ENCODE measurements at regions not wholly inside any gene's neighbourhood (a gene's known extent, or its start where the extent isn't known, plus 50 kb on each side); places are given as distances from the start of the nearest gene placed in this dataset.

DNA sequence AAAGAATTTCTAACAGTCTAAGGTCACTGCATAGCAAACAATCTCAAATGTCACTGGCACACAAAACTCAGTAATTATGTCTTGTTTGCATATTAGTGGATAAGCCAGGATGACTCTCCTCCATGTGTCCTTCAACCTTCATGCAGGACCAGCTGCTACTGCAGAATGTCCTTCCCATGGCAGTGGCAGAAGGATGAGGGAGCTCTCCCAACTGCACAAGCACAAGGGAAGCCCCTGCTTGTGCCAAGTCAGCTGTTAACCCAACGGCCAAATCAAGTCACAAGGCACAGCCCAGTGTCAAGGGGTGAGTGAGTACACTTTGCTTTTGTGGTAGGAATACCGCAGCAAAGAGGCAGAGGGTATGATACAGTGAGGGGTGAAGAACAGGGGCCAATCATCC is 59.3 kb upstream of the VWC2 start:
- no peak overlapping the region for H3K4me3 ChIP-seq
- H3K4me1 ChIP-seq: no peaks in the 10 kb centered on the region
- no peak for DNase-seq
- no peaks in the 10 kb centered on the region for H3K9me3 ChIP-seq
- no peak overlapping the region for H3K27ac ChIP-seq
- no peaks in the 10 kb centered on the region for H3K27me3 ChIP-seq
- TF ChIP-seq POLR2A (IDR thresholded peaks at IDR 0.05): no peak
- TF ChIP-seq, protein P1, sequence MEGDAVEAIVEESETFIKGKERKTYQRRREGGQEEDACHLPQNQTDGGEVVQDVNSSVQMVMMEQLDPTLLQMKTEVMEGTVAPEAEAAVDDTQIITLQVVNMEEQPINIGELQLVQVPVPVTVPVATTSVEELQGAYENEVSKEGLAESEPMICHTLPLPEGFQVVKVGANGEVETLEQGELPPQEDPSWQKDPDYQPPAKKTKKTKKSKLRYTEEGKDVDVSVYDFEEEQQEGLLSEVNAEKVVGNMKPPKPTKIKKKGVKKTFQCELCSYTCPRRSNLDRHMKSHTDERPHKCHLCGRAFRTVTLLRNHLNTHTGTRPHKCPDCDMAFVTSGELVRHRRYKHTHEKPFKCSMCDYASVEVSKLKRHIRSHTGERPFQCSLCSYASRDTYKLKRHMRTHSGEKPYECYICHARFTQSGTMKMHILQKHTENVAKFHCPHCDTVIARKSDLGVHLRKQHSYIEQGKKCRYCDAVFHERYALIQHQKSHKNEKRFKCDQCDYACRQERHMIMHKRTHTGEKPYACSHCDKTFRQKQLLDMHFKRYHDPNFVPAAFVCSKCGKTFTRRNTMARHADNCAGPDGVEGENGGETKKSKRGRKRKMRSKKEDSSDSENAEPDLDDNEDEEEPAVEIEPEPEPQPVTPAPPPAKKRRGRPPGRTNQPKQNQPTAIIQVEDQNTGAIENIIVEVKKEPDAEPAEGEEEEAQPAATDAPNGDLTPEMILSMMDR (IDR thresholded peaks at IDR 0.05): no peak
- H3K36me3 ChIP-seq: no peaks in the 10 kb centered on the region

DNA sequence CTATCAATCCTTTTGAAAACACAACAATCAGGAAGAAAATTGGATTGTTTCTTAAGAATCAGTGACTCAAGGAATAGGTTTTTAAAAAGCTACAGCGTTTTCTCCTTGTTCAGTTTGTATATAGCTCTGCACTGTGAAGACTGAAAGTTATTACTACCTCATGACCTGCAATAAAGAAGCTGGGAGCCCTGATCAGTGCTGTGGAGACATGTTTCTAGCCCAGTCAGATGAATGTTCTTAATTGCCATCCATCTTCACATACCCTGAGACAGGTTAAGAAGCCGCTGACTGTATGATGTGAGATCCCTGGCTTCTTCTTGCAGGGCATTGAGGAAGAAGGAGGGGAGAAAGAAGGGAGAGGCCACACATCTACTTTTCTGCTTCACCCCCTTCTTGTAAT is 58.0 kb upstream of the VWC2 start:
- no peak overlapping the region for H3K4me3 ChIP-seq
- no peaks in the 10 kb centered on the region for H3K36me3 ChIP-seq
- no peaks in the 10 kb centered on the region for H3K9me3 ChIP-seq
- H3K27me3 ChIP-seq: no peaks in the 10 kb centered on the region
- H3K27ac ChIP-seq: no peak overlapping the region
- TF ChIP-seq POLR2A (IDR thresholded peaks at IDR 0.05): no peak
- TF ChIP-seq, protein P1 (IDR thresholded peaks at IDR 0.05): no peak
- DNase-seq: no peak
- no peaks in the 10 kb centered on the region for H3K4me1 ChIP-seq

DNA sequence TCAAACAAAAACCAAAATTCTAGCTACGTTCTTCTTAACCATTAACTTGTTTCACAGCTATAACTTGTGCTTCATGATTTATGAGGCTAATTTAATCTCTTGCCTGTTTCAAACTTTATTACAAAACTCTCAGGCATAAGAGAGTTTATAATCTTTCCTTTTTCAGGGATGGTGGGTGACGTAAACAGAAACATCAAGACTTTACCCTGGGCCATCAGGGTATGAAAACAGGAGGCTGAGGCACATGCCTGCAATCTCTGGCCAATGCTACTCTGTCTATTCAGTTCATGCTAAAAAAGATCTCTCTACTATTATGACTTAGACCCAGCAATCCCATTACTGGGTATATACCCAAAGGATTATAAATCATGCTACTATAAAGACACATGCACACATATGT is 55.9 kb upstream of the VWC2 start:
- H3K27me3 ChIP-seq: no peaks in the 10 kb centered on the region
- H3K27ac ChIP-seq: no peak overlapping the region
- H3K9me3 ChIP-seq: no peaks in the 10 kb centered on the region
- no peaks in the 10 kb centered on the region for H3K36me3 ChIP-seq
- DNase-seq: no peak
- TF ChIP-seq POLR2A (IDR thresholded peaks at IDR 0.05): no peak
- TF ChIP-seq, protein P1 (IDR thresholded peaks at IDR 0.05): no peak
- no peaks in the 10 kb centered on the region for H3K4me1 ChIP-seq
- no peak overlapping the region for H3K4me3 ChIP-seq

DNA sequence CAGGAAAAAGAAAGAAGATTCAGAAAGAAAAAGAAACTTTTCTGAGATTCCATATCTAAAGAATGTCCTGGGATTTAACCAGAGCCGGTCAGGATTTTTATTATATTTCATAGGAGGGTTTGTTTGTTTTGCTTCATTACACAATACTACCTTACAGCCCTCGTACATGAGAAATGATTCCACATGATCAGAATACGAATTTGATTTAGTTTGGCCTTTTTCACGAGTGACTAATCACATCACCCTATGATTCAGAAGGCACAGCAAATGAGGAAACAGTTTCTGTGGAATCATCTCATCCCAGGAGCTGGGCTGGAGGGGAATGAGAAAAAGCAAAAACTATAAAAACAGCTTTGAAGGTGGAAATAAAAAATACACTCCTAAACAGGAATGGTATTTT is 54.7 kb upstream of the VWC2 start:
- no peaks in the 10 kb centered on the region for H3K9me3 ChIP-seq
- no peaks in the 10 kb centered on the region for H3K36me3 ChIP-seq
- no peak for DNase-seq
- H3K4me1 ChIP-seq: no peaks in the 10 kb centered on the region
- no peak for TF ChIP-seq POLR2A (IDR thresholded peaks at IDR 0.05)
- TF ChIP-seq, protein P1 (IDR thresholded peaks at IDR 0.05): no peak
- no peak overlapping the region for H3K4me3 ChIP-seq
- H3K27me3 ChIP-seq: no peaks in the 10 kb centered on the region
- no peak overlapping the region for H3K27ac ChIP-seq

DNA sequence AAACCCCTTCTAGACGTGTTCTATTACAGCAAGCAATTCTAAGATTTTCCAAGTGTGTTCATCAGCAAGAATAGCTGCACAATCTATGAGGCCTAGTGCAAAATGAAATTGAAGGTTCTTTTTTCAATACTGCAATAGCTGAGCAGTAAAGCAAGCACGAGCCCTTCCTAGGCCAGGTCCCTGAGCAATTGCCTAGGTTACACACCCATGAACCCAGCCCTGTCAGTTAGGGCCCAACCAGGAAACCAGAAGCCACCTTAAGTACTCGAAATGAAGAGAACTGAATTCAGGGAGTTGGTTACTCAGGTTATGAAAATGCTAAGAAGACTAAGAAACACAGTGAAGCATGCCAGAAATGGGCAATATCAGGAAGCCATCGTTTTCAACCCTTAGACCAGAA is 52.0 kb upstream of the VWC2 start:
- no peak for DNase-seq
- no peak overlapping the region for H3K27ac ChIP-seq
- H3K36me3 ChIP-seq: no peaks in the 10 kb centered on the region
- H3K4me1 ChIP-seq: no peaks in the 10 kb centered on the region
- H3K4me3 ChIP-seq: no peak overlapping the region
- H3K9me3 ChIP-seq: no peaks in the 10 kb centered on the region
- no peaks in the 10 kb centered on the region for H3K27me3 ChIP-seq
- TF ChIP-seq, protein P1 (IDR thresholded peaks at IDR 0.05): no peak
- TF ChIP-seq POLR2A (IDR thresholded peaks at IDR 0.05): no peak
